OCI-LY7 (cell line): ENCODE measurements at regions not wholly inside any gene's neighbourhood (a gene's known extent, or its start where the extent isn't known, plus 50 kb on each side); places are given as distances from the start of the nearest gene placed in this dataset.

Source experiments
- CTCF ChIP-seq: fragments of 200-600 bp; sonication (generic); conservative IDR thresholded peaks from 2 replicates; pipeline ENCODE4 v1.5.1; 2014; ENCODE audit warnings: mild to moderate bottlenecking, antibody characterized with exemption, low read length, moderate library complexity, mixed read lengths
- EZH2phosphoT487 ChIP-seq: fragments of 200-600 bp; sonication (generic); IDR thresholded peaks from 2 replicates; pipeline ENCODE4 v1.6.1; 2018; ENCODE audit warnings: low read depth, borderline replicate concordance, mild to moderate bottlenecking, mixed run types, antibody characterized with exemption, low read length, moderate library complexity, mixed read lengths

GRCh38 chr6:43997345-43997677, 129.9 kb downstream of the MRPL14 start:
- no peak for TF ChIP-seq CTCF
- TF ChIP-seq EZH2phosphoT487, result no peak
